H1 (cell line): ENCODE measurements at regions not wholly inside any gene's neighbourhood (a gene's known extent, or its start where the extent isn't known, plus 50 kb on each side); places are given as distances from the start of the nearest gene placed in this dataset.

ENCODE experiments used
- CHD2 ChIP-seq: IDR thresholded peaks from 2 replicates; pipeline ENCODE4 v1.6.1; 2012; ENCODE audit warnings: low read length, improper control_type of control experiment
- EZH2 ChIP-seq: fragments of 200-600 bp; sonication (generic); IDR thresholded peaks from 2 replicates; pipeline ENCODE4 v1.7.1; 2012; ENCODE audit warnings: low read depth, mild to moderate bottlenecking, moderate library complexity, low read length, inconsistent platforms; ENCODE audit not compliant: severe bottlenecking
- HDAC2 ChIP-seq, 2 experiments: fragments of 300-600 bp in 1 of 2; sonication (generic) in 1 of 2; IDR thresholded peaks; 2 replicates each; pipeline ENCODE4 v1.6.1; 2011 to 2012; ENCODE audit warnings: low read depth in 2 of 2, low read length in 2 of 2, mild to moderate bottlenecking in 2 of 2, moderate library complexity in 2 of 2, borderline replicate concordance in 1 of 2, inconsistent platforms in 1 of 2
- HDAC6 ChIP-seq: IDR thresholded peaks from one replicate; pipeline ENCODE4 v1.7.1; 2012; ENCODE audit warnings: low read depth, mild to moderate bottlenecking, inconsistent platforms, low read length, moderate library complexity
- POLR2A ChIP-seq, 2 experiments: IDR thresholded peaks; 1 replicate in 1 of 2; 2 replicates in 1 of 2; pipeline ENCODE4 v1.6.1; 2011; ENCODE audit warnings: low read depth in 2 of 2, low read length in 2 of 2, mild to moderate bottlenecking in 2 of 2; ENCODE audit errors: control extremely low read depth in 1 of 2
- POU5F1 ChIP-seq: IDR thresholded peaks from 2 replicates; pipeline ENCODE4 v1.6.1; 2011; ENCODE audit warnings: low read depth, mild to moderate bottlenecking, low read length, moderate library complexity
- RAD21 ChIP-seq, 2 experiments: IDR thresholded peaks in 1 of 2; conservative IDR thresholded peaks in 1 of 2; 2 replicates each; pipeline ENCODE4 v1.6.1; 2011; ENCODE audit warnings: low read depth in 2 of 2, low read length in 2 of 2, improper control_type of control experiment in 1 of 2, inconsistent platforms in 1 of 2, mild to moderate bottlenecking in 1 of 2, moderate library complexity in 1 of 2
- SIX5 ChIP-seq: IDR thresholded peaks from 2 replicates; pipeline ENCODE4 v1.6.1; 2011; ENCODE audit warnings: mild to moderate bottlenecking, low read depth, low read length
- TCF12 ChIP-seq: IDR thresholded peaks from 2 replicates; pipeline ENCODE4 v1.6.1; 2011; ENCODE audit warnings: low read depth, mild to moderate bottlenecking, low read length
- TEAD4 ChIP-seq: IDR thresholded peaks from 2 replicates; pipeline ENCODE4 v1.6.1; 2012; ENCODE audit warnings: low read depth, low read length, inconsistent platforms, mixed read lengths
- TF ChIP-seq, protein P1 (sequence below), 3 experiments: IDR thresholded peaks; 1 replicate in 2 of 3; 2 replicates in 1 of 3; pipeline versions ENCODE4 v1.5.1 to v1.6.1; 2011; ENCODE audit warnings: low read length in 3 of 3, mild to moderate bottlenecking in 3 of 3, inconsistent platforms in 2 of 3, low read depth in 1 of 3, moderate library complexity in 1 of 3; ENCODE audit not compliant: insufficient read depth in 1 of 3; ENCODE audit errors: control extremely low read depth in 1 of 3

DNA sequence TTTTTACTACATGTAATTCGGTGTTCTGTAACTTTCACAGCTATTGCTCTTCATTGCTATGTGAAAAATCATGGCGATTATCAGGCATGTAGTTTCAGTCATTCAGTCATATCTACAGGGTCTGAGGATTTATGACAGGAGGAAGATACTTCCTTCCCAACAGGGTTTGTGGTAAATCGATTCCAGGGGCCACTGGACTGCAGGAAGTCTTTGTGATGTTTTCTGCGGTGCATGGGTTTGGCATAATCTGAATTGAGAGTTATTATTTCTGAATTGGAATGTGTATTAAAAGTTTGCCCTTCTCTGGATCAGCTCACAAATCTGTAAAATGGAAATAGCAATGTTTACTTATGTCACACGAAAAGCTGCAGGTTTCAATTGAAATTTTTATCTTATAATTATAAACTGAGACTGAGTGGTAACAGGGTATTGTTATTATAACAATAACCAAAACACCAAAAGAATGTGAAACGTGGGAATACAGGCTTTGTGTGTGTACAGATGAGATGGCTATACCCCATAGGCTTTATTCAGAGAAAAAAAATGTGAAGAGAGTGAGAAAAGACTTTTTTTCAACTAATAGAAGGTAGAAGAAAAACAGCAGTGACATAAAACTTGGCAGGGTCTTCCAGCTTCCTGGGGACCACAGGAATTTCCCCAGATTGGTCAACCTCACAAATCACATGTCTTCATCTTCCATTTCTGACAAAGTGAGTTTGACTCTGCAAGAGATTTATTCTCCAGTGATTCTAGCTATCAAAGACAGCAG lies 307.7 kb upstream of the NFE2L3 start:
- TF ChIP-seq HDAC2 (IDR thresholded peaks at IDR 0.05; ENCODE audit: borderline replicate concordance in 1 of 2, low read depth in 2 of 2, low read length in 2 of 2) (no peak), EZH2 (no peak), CHD2 (no peak), RAD21 (IDR thresholded peaks at IDR 0.05 in 1 of 2, conservative IDR thresholded peaks at IDR 0.05 in 1 of 2; ENCODE audit: low read depth in 2 of 2, low read length in 2 of 2) (no peak), POU5F1 (no peak), TEAD4 (no peak), POLR2A (IDR thresholded peaks at IDR 0.05; ENCODE audit: control extremely low read depth in 1 of 2, low read depth in 2 of 2, low read length in 2 of 2) (no peak), HDAC6 (no peak), SIX5 (no peak), TCF12 (no peak)
- TF ChIP-seq, protein P1, sequence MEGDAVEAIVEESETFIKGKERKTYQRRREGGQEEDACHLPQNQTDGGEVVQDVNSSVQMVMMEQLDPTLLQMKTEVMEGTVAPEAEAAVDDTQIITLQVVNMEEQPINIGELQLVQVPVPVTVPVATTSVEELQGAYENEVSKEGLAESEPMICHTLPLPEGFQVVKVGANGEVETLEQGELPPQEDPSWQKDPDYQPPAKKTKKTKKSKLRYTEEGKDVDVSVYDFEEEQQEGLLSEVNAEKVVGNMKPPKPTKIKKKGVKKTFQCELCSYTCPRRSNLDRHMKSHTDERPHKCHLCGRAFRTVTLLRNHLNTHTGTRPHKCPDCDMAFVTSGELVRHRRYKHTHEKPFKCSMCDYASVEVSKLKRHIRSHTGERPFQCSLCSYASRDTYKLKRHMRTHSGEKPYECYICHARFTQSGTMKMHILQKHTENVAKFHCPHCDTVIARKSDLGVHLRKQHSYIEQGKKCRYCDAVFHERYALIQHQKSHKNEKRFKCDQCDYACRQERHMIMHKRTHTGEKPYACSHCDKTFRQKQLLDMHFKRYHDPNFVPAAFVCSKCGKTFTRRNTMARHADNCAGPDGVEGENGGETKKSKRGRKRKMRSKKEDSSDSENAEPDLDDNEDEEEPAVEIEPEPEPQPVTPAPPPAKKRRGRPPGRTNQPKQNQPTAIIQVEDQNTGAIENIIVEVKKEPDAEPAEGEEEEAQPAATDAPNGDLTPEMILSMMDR (IDR thresholded peaks at IDR 0.05; ENCODE audit: control extremely low read depth in 1 of 3, insufficient read depth in 1 of 3, low read depth in 1 of 3, low read length in 3 of 3): no peak
